IMR-90 (cell line): ENCODE measurements at regions not wholly inside any gene's neighbourhood (a gene's known extent, or its start where the extent isn't known, plus 50 kb on each side); places are given as distances from the start of the nearest gene placed in this dataset.

ENCODE experiments used
- ATAC-seq: fragments of 200-7000 bp; cut with Tn5 transposase; 2 replicates; pipeline ENCODE4 v1.9.1; 2020; ENCODE audit warnings: low read depth, mild to moderate bottlenecking, moderate library complexity
- BruUV-seq: library from RNA; stranded (reverse); fragments of 400-500 nt; replicated peaks from 2 replicates; lab custom pipeline; 2021; lab: Mats Ljungman, UMichigan
- CTCF ChIA-PET: fragments of 300-600 bp; formaldehyde crosslinking; extraction: SDS; loops from one replicate; lab custom pipeline; 2021; ENCODE audit warnings: antibody characterized with exemption; lab: Yijun Ruan, JAX
- POLR2A ChIA-PET: fragments of 300-600 bp; sonication (Branson Sonifier 250); formaldehyde crosslinking; loops from one replicate; lab custom pipeline; 2022; ENCODE audit warnings: antibody characterized with exemption; ENCODE audit not compliant: unreplicated experiment; lab: Charles Lee
- DNase-seq: peaks from one replicate; pipeline ENCODE4 v3.0.0; 2013
- H2AFZ ChIP-seq: replicated peaks from 2 replicates; pipeline ENCODE3; 2013; ENCODE audit warnings: low read length, mild to moderate bottlenecking; ENCODE audit not compliant: poor library complexity
- H2AK5ac ChIP-seq: 2 replicates; pipeline ENCODE4 v1.6.1; 2013; ENCODE audit warnings: low read depth, low read length, inconsistent platforms
- H2AK9ac ChIP-seq: replicated peaks from 2 replicates; pipeline ENCODE3; 2013; ENCODE audit warnings: mild to moderate bottlenecking, low read depth, low read length, moderate library complexity; ENCODE audit not compliant: poor library complexity
- H2BK120ac ChIP-seq: 2 replicates; pipeline ENCODE4 v1.6.1; 2013; ENCODE audit warnings: low read depth, low read length, inconsistent platforms
- H2BK15ac ChIP-seq: 3 replicates; pipeline ENCODE4 v1.6.1; 2013; ENCODE audit warnings: low read depth, low read length, inconsistent platforms
- H2BK20ac ChIP-seq: 2 replicates; pipeline ENCODE4 v1.6.1; 2013; ENCODE audit warnings: low read depth, mild to moderate bottlenecking, inconsistent platforms, low read length, moderate library complexity
- H2BK5ac ChIP-seq: 2 replicates; pipeline ENCODE4 v1.6.1; 2013; ENCODE audit warnings: mild to moderate bottlenecking, low read depth, low read length, inconsistent platforms; ENCODE audit not compliant: poor library complexity, severe bottlenecking
- H3K14ac ChIP-seq: replicated peaks from 2 replicates; pipeline ENCODE4 v1.6.1; 2013; ENCODE audit warnings: low read depth, low read length, inconsistent platforms
- H3K18ac ChIP-seq: 2 replicates; pipeline ENCODE4 v1.6.1; 2013; ENCODE audit warnings: low read depth, low read length, control low read depth
- H3K23ac ChIP-seq: 2 replicates; pipeline ENCODE4 v1.6.1; 2013; ENCODE audit warnings: low read depth, low read length, inconsistent platforms
- H3K27ac ChIP-seq: 2 replicates; pipeline ENCODE4 v1.5.1; 2013; ENCODE audit warnings: mild to moderate bottlenecking, control low read depth, low read length; ENCODE audit not compliant: insufficient read depth
- H3K27me3 ChIP-seq: 2 replicates; pipeline ENCODE4 v1.6.1; 2013; ENCODE audit warnings: low read length; ENCODE audit not compliant: control insufficient read depth, insufficient read depth
- H3K36me3 ChIP-seq: 2 replicates; pipeline ENCODE4 v1.6.1; 2013; ENCODE audit warnings: low read length, mixed read lengths; ENCODE audit not compliant: control insufficient read depth, insufficient read depth
- H3K4ac ChIP-seq: 2 replicates; pipeline ENCODE4 v1.6.1; 2013; ENCODE audit warnings: low read depth, low read length, inconsistent platforms
- H3K4me1 ChIP-seq: 2 replicates; pipeline ENCODE4 v1.6.1; 2013; ENCODE audit warnings: low read length, mixed read lengths; ENCODE audit not compliant: control insufficient read depth, insufficient read depth
- H3K4me2 ChIP-seq: 2 replicates; pipeline ENCODE4 v1.6.1; 2013; ENCODE audit warnings: low read depth, mild to moderate bottlenecking, control low read depth, low read length, moderate library complexity
- H3K4me3 ChIP-seq: 2 replicates; pipeline ENCODE4 v1.5.1; 2013; ENCODE audit warnings: low read depth, mild to moderate bottlenecking, control low read depth, low read length, moderate library complexity; ENCODE audit not compliant: insufficient read depth
- H3K56ac ChIP-seq: 2 replicates; pipeline ENCODE4 v1.6.1; 2013; ENCODE audit warnings: low read length, inconsistent platforms; ENCODE audit not compliant: insufficient read depth; ENCODE audit errors: extremely low read depth
- H3K79me1 ChIP-seq, 2 experiments: 2 replicates each; pipeline ENCODE4 v1.6.1; 2013; ENCODE audit warnings: low read length in 2 of 2, inconsistent platforms in 1 of 2, low read depth in 1 of 2
- H3K9ac ChIP-seq: 2 replicates; pipeline ENCODE4 v1.6.1; 2013; ENCODE audit warnings: low read depth, low read length, control low read depth
- H3K9me1 ChIP-seq: 2 replicates; pipeline ENCODE4 v1.6.1; 2013; ENCODE audit warnings: low read length, inconsistent platforms; ENCODE audit not compliant: insufficient read depth
- H3K9me3 ChIP-seq: 2 replicates; pipeline ENCODE4 v1.6.1; 2013; ENCODE audit warnings: low read length; ENCODE audit not compliant: control insufficient read depth, insufficient read depth
- H4K20me1 ChIP-seq: 2 replicates; pipeline ENCODE4 v1.6.1; 2013; ENCODE audit warnings: low read length, inconsistent platforms; ENCODE audit not compliant: insufficient read depth
- H4K5ac ChIP-seq: 2 replicates; pipeline ENCODE4 v1.6.1; 2013; ENCODE audit warnings: mild to moderate bottlenecking, low read depth, low read length, control low read depth
- H4K8ac ChIP-seq, 2 experiments: 2 replicates each; pipeline ENCODE4 v1.6.1; 2013; ENCODE audit warnings: low read depth in 2 of 2, low read length in 2 of 2, control low read depth in 1 of 2, inconsistent platforms in 1 of 2
- H4K91ac ChIP-seq: 2 replicates; pipeline ENCODE4 v1.6.1; 2013; ENCODE audit warnings: low read depth, low read length, inconsistent platforms; ENCODE audit not compliant: insufficient read depth
- MAFK ChIP-seq: IDR thresholded peaks from 2 replicates; pipeline ENCODE4 v1.6.1; 2012; ENCODE audit warnings: low read depth, low read length, improper control_type of control experiment
- RAD21 ChIP-seq: IDR thresholded peaks from 2 replicates; pipeline ENCODE4 v1.6.1; 2012; ENCODE audit warnings: low read length, improper control_type of control experiment
- WGBS, 2 experiments: methylation state at CpG; one replicate each; pipeline versions ENCODE4 v1.1.5 to v1.1.7; 2013; ENCODE audit warnings: missing lambda C conversion rate in 2 of 2; ENCODE audit not compliant: insufficient read length in 1 of 2; ENCODE audit errors: extremely low coverage in 2 of 2; 5-methylcytosine and 5-hydroxymethylcytosine counted together
- dilution Hi-C: fragments of 300-500 bp; cut with HindIII; formaldehyde crosslinking; loops from one replicate; pipeline ENCODE4 v1.14.3; 2018; ENCODE audit warnings: low sequenced_read_pairs; ENCODE audit not compliant: unreplicated experiment
- in situ Hi-C: fragments of 300-500 bp; cut with MboI; formaldehyde crosslinking; loops from 3 replicates; pipeline ENCODE4 v1.14.3; 2019; ENCODE audit warnings: low sequenced_read_pairs, inconsistent platforms, mixed read lengths
- intact Hi-C: fragments of 100-400 bp; cut with micrococcal nuclease; formaldehyde crosslinking; loops from 2 replicates; pipeline ENCODE4 v1.10.0; 2022
- TF ChIP-seq, protein P1 (sequence below): conservative IDR thresholded peaks from 2 replicates; pipeline ENCODE4 v1.5.1; 2012; ENCODE audit warnings: mild to moderate bottlenecking, low read depth, low read length, improper control_type of control experiment

DNA sequence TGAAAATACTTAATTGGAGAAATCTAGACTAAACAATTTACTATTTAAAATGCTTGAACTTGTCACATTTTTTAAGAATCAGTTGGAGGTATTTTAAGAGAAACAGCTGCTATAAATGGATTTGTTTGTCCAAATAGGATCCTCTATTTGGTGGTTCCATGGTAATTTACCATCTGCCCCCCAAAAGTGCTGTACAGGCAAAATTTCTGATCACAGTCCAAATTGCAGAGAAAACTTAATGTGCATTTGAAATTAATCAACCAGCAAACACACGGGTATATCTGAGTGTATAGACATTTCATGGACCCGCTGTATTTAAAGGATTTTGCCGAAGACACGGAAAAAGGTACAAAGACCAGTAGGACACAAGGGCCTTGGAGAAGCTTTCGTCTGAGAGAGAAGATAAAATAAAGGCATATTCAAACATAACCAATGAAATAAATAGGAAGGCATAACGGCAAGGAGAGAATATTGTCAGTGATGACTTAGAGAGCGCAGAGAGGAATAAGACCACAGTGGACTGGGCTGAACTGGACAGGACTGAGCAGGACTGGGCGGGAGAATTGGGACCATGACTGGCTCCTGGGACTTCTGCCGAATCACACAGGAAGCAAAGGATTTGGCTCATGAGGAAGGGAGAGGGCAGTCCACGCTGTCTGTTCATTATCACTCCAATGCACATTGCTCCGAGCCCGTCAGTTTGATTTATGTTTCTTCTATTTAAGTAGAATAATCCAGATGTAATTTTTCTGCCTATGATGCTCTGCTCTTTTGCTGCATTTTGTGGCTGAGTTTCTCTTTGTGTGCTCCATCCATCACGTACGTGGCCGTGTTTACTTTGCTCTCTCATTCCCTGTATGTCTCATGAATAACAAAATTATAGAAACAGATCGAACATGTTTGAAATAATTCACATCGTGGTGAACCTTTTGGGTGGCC, 112.8 kb downstream of the PRLHR start:
- no peak overlapping the region for H3K4me3 ChIP-seq
- no peak overlapping the region for H2AK5ac ChIP-seq
- H3K14ac ChIP-seq, result no peak overlapping the region
- no peak overlapping the region for H2AFZ ChIP-seq
- dilution Hi-C loops, result no loop called here
- H3K27ac ChIP-seq, result no peak overlapping the region
- H3K4me2 ChIP-seq, result no peak overlapping the region
- no peak overlapping the region for H2BK15ac ChIP-seq
- no TSS peak for BruUV-seq
- H3K4ac ChIP-seq, result no peak overlapping the region
- no peak overlapping the region for H2BK120ac ChIP-seq
- WGBS, 2 experiments, result 20% methylated on average over 1 of the region's 17 CpGs; no CpG with 5 or more reads in 1 of the 2 experiments
- H2BK20ac ChIP-seq, result no peak overlapping the region
- no peak overlapping the region for H3K9ac ChIP-seq
- no peaks in the 10 kb centered on the region for H3K9me1 ChIP-seq
- no peaks in the 10 kb centered on the region for H4K20me1 ChIP-seq
- H2AK9ac ChIP-seq, result no peak overlapping the region
- CTCF ChIA-PET, result no interaction called here
- POLR2A ChIA-PET, result no interaction called here
- H3K4me1 ChIP-seq, result no peaks in the 10 kb centered on the region
- intact Hi-C loops, result no loop called here
- in situ Hi-C loops, result no loop called here
- ATAC-seq (no peak), DNase-seq (no peak)
- H3K9me3 ChIP-seq, result peaks cover 2% of the 10 kb centered on the region; the same call in 1 of the 2 replicates
- H3K36me3 ChIP-seq, result no peaks in the 10 kb centered on the region
- H2BK5ac ChIP-seq, result no peak overlapping the region
- no peak overlapping the region for H4K8ac ChIP-seq
- H3K56ac ChIP-seq, result no peak overlapping the region
- H3K79me1 ChIP-seq, result no peaks in the 10 kb centered on the region
- H4K5ac ChIP-seq, result no peak overlapping the region
- H4K91ac ChIP-seq, result no peak overlapping the region
- H3K27me3 ChIP-seq, result no peaks in the 10 kb centered on the region
- no peak overlapping the region for H3K18ac ChIP-seq
- 0 out of 2 replicates have a peak, but pooled peaks have one; percentile 9 for TF ChIP-seq MAFK
- TF ChIP-seq, protein P1, sequence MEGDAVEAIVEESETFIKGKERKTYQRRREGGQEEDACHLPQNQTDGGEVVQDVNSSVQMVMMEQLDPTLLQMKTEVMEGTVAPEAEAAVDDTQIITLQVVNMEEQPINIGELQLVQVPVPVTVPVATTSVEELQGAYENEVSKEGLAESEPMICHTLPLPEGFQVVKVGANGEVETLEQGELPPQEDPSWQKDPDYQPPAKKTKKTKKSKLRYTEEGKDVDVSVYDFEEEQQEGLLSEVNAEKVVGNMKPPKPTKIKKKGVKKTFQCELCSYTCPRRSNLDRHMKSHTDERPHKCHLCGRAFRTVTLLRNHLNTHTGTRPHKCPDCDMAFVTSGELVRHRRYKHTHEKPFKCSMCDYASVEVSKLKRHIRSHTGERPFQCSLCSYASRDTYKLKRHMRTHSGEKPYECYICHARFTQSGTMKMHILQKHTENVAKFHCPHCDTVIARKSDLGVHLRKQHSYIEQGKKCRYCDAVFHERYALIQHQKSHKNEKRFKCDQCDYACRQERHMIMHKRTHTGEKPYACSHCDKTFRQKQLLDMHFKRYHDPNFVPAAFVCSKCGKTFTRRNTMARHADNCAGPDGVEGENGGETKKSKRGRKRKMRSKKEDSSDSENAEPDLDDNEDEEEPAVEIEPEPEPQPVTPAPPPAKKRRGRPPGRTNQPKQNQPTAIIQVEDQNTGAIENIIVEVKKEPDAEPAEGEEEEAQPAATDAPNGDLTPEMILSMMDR, result no peak
- TF ChIP-seq RAD21, result no peak
- no peak overlapping the region for H3K23ac ChIP-seq
